ENCODE measurements at regions not wholly inside any gene's neighbourhood (a gene's known extent, or its start where the extent isn't known, plus 50 kb on each side); places are given as distances from the start of the nearest gene placed in this dataset.

DNA sequence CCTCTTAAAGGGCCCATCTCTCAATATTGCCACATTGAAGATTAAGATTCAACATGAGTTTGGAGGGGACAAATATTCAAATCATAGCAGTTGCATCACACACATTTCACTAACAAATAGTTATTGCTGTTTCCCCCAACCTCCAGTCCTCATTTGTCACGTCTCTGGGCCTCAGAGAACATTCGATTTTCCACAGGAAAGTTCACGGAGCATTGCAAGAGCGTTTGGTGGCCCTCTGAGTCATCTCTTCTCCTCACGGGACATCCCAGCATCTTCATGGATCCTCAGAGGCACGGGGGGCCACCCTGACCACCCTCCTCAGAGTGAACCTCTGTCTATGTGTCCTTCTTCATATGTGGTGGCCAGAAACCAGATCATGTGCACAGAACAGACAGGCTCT is 50.3 kb upstream of the CHST15 start:
- TF ChIP-seq, protein P1, sequence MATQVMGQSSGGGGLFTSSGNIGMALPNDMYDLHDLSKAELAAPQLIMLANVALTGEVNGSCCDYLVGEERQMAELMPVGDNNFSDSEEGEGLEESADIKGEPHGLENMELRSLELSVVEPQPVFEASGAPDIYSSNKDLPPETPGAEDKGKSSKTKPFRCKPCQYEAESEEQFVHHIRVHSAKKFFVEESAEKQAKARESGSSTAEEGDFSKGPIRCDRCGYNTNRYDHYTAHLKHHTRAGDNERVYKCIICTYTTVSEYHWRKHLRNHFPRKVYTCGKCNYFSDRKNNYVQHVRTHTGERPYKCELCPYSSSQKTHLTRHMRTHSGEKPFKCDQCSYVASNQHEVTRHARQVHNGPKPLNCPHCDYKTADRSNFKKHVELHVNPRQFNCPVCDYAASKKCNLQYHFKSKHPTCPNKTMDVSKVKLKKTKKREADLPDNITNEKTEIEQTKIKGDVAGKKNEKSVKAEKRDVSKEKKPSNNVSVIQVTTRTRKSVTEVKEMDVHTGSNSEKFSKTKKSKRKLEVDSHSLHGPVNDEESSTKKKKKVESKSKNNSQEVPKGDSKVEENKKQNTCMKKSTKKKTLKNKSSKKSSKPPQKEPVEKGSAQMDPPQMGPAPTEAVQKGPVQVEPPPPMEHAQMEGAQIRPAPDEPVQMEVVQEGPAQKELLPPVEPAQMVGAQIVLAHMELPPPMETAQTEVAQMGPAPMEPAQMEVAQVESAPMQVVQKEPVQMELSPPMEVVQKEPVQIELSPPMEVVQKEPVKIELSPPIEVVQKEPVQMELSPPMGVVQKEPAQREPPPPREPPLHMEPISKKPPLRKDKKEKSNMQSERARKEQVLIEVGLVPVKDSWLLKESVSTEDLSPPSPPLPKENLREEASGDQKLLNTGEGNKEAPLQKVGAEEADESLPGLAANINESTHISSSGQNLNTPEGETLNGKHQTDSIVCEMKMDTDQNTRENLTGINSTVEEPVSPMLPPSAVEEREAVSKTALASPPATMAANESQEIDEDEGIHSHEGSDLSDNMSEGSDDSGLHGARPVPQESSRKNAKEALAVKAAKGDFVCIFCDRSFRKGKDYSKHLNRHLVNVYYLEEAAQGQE (IDR thresholded peaks at IDR 0.05; ENCODE audit: low read depth): no peak
- TF ChIP-seq POLR2A (IDR thresholded peaks at IDR 0.05; ENCODE audit: borderline replicate concordance, extremely low read depth, insufficient read depth, insufficient read length) (no peak), SP1 (IDR thresholded peaks at IDR 0.05; ENCODE audit: low read depth) (no peak), ZFX (IDR thresholded peaks at IDR 0.05) (no peak), YY1 (IDR thresholded peaks at IDR 0.05; ENCODE audit: extremely low read depth, insufficient replicate concordance, low read depth, low read length) (no peak), CEBPB (IDR thresholded peaks at IDR 0.05; ENCODE audit: low read depth) (no peak), JUND (IDR thresholded peaks at IDR 0.05) (no peak), POLR2AphosphoS5 (IDR thresholded peaks at IDR 0.05; ENCODE audit: low read depth, low read length) (no peak), SIN3A (IDR thresholded peaks at IDR 0.05; ENCODE audit: low read depth) (no peak), ZNF274 (IDR thresholded peaks at IDR 0.05; ENCODE audit: low read depth, low read length) (no peak)
- TF ChIP-seq, protein P2, sequence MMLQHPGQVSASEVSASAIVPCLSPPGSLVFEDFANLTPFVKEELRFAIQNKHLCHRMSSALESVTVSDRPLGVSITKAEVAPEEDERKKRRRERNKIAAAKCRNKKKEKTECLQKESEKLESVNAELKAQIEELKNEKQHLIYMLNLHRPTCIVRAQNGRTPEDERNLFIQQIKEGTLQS (IDR thresholded peaks at IDR 0.05): no peak
- TF ChIP-seq, protein P3, sequence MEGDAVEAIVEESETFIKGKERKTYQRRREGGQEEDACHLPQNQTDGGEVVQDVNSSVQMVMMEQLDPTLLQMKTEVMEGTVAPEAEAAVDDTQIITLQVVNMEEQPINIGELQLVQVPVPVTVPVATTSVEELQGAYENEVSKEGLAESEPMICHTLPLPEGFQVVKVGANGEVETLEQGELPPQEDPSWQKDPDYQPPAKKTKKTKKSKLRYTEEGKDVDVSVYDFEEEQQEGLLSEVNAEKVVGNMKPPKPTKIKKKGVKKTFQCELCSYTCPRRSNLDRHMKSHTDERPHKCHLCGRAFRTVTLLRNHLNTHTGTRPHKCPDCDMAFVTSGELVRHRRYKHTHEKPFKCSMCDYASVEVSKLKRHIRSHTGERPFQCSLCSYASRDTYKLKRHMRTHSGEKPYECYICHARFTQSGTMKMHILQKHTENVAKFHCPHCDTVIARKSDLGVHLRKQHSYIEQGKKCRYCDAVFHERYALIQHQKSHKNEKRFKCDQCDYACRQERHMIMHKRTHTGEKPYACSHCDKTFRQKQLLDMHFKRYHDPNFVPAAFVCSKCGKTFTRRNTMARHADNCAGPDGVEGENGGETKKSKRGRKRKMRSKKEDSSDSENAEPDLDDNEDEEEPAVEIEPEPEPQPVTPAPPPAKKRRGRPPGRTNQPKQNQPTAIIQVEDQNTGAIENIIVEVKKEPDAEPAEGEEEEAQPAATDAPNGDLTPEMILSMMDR (IDR thresholded peaks at IDR 0.05 in 2 of 3, conservative IDR thresholded peaks at IDR 0.05 in 1 of 3; ENCODE audit: borderline replicate concordance in 1 of 3, insufficient read depth in 1 of 3, low read depth in 2 of 3, low read length in 2 of 3): no peak
